IMR-90 (cell line): ENCODE measurements at regions not wholly inside any gene's neighbourhood (a gene's known extent, or its start where the extent isn't known, plus 50 kb on each side); places are given as distances from the start of the nearest gene placed in this dataset.

ENCODE experiments used
- ATAC-seq: fragments of 200-7000 bp; cut with Tn5 transposase; 2 replicates; pipeline ENCODE4 v1.9.1; 2020; ENCODE audit warnings: low read depth, mild to moderate bottlenecking, moderate library complexity
- BruUV-seq: library from RNA; stranded (reverse); fragments of 400-500 nt; replicated peaks from 2 replicates; lab custom pipeline; 2021; lab: Mats Ljungman, UMichigan
- CTCF ChIA-PET: fragments of 300-600 bp; formaldehyde crosslinking; extraction: SDS; loops from one replicate; lab custom pipeline; 2021; ENCODE audit warnings: antibody characterized with exemption; lab: Yijun Ruan, JAX
- POLR2A ChIA-PET: fragments of 300-600 bp; sonication (Branson Sonifier 250); formaldehyde crosslinking; loops from one replicate; lab custom pipeline; 2022; ENCODE audit warnings: antibody characterized with exemption; ENCODE audit not compliant: unreplicated experiment; lab: Charles Lee
- DNase-seq: peaks from one replicate; pipeline ENCODE4 v3.0.0; 2013
- H2AFZ ChIP-seq: replicated peaks from 2 replicates; pipeline ENCODE3; 2013; ENCODE audit warnings: low read length, mild to moderate bottlenecking; ENCODE audit not compliant: poor library complexity
- H2AK5ac ChIP-seq: 2 replicates; pipeline ENCODE4 v1.6.1; 2013; ENCODE audit warnings: low read depth, low read length, inconsistent platforms
- H2AK9ac ChIP-seq: replicated peaks from 2 replicates; pipeline ENCODE3; 2013; ENCODE audit warnings: mild to moderate bottlenecking, low read depth, low read length, moderate library complexity; ENCODE audit not compliant: poor library complexity
- H2BK120ac ChIP-seq: 2 replicates; pipeline ENCODE4 v1.6.1; 2013; ENCODE audit warnings: low read depth, low read length, inconsistent platforms
- H2BK15ac ChIP-seq: 3 replicates; pipeline ENCODE4 v1.6.1; 2013; ENCODE audit warnings: low read depth, low read length, inconsistent platforms
- H2BK20ac ChIP-seq: 2 replicates; pipeline ENCODE4 v1.6.1; 2013; ENCODE audit warnings: low read depth, mild to moderate bottlenecking, inconsistent platforms, low read length, moderate library complexity
- H2BK5ac ChIP-seq: 2 replicates; pipeline ENCODE4 v1.6.1; 2013; ENCODE audit warnings: mild to moderate bottlenecking, low read depth, low read length, inconsistent platforms; ENCODE audit not compliant: poor library complexity, severe bottlenecking
- H3K14ac ChIP-seq: replicated peaks from 2 replicates; pipeline ENCODE4 v1.6.1; 2013; ENCODE audit warnings: low read depth, low read length, inconsistent platforms
- H3K18ac ChIP-seq: 2 replicates; pipeline ENCODE4 v1.6.1; 2013; ENCODE audit warnings: low read depth, low read length, control low read depth
- H3K23ac ChIP-seq: 2 replicates; pipeline ENCODE4 v1.6.1; 2013; ENCODE audit warnings: low read depth, low read length, inconsistent platforms
- H3K27ac ChIP-seq: 2 replicates; pipeline ENCODE4 v1.5.1; 2013; ENCODE audit warnings: mild to moderate bottlenecking, control low read depth, low read length; ENCODE audit not compliant: insufficient read depth
- H3K27me3 ChIP-seq: 2 replicates; pipeline ENCODE4 v1.6.1; 2013; ENCODE audit warnings: low read length; ENCODE audit not compliant: control insufficient read depth, insufficient read depth
- H3K36me3 ChIP-seq: 2 replicates; pipeline ENCODE4 v1.6.1; 2013; ENCODE audit warnings: low read length, mixed read lengths; ENCODE audit not compliant: control insufficient read depth, insufficient read depth
- H3K4ac ChIP-seq: 2 replicates; pipeline ENCODE4 v1.6.1; 2013; ENCODE audit warnings: low read depth, low read length, inconsistent platforms
- H3K4me1 ChIP-seq: 2 replicates; pipeline ENCODE4 v1.6.1; 2013; ENCODE audit warnings: low read length, mixed read lengths; ENCODE audit not compliant: control insufficient read depth, insufficient read depth
- H3K4me2 ChIP-seq: 2 replicates; pipeline ENCODE4 v1.6.1; 2013; ENCODE audit warnings: low read depth, mild to moderate bottlenecking, control low read depth, low read length, moderate library complexity
- H3K4me3 ChIP-seq: 2 replicates; pipeline ENCODE4 v1.5.1; 2013; ENCODE audit warnings: low read depth, mild to moderate bottlenecking, control low read depth, low read length, moderate library complexity; ENCODE audit not compliant: insufficient read depth
- H3K56ac ChIP-seq: 2 replicates; pipeline ENCODE4 v1.6.1; 2013; ENCODE audit warnings: low read length, inconsistent platforms; ENCODE audit not compliant: insufficient read depth; ENCODE audit errors: extremely low read depth
- H3K79me1 ChIP-seq, 2 experiments: 2 replicates each; pipeline ENCODE4 v1.6.1; 2013; ENCODE audit warnings: low read length in 2 of 2, inconsistent platforms in 1 of 2, low read depth in 1 of 2
- H3K9ac ChIP-seq: 2 replicates; pipeline ENCODE4 v1.6.1; 2013; ENCODE audit warnings: low read depth, low read length, control low read depth
- H3K9me1 ChIP-seq: 2 replicates; pipeline ENCODE4 v1.6.1; 2013; ENCODE audit warnings: low read length, inconsistent platforms; ENCODE audit not compliant: insufficient read depth
- H3K9me3 ChIP-seq: 2 replicates; pipeline ENCODE4 v1.6.1; 2013; ENCODE audit warnings: low read length; ENCODE audit not compliant: control insufficient read depth, insufficient read depth
- H4K20me1 ChIP-seq: 2 replicates; pipeline ENCODE4 v1.6.1; 2013; ENCODE audit warnings: low read length, inconsistent platforms; ENCODE audit not compliant: insufficient read depth
- H4K5ac ChIP-seq: 2 replicates; pipeline ENCODE4 v1.6.1; 2013; ENCODE audit warnings: mild to moderate bottlenecking, low read depth, low read length, control low read depth
- H4K8ac ChIP-seq, 2 experiments: 2 replicates each; pipeline ENCODE4 v1.6.1; 2013; ENCODE audit warnings: low read depth in 2 of 2, low read length in 2 of 2, control low read depth in 1 of 2, inconsistent platforms in 1 of 2
- H4K91ac ChIP-seq: 2 replicates; pipeline ENCODE4 v1.6.1; 2013; ENCODE audit warnings: low read depth, low read length, inconsistent platforms; ENCODE audit not compliant: insufficient read depth
- BHLHE40 ChIP-seq: fragments of 150-350 bp; IDR thresholded peaks from 2 replicates; pipeline ENCODE4 v1.6.1; 2016; ENCODE audit warnings: mild to moderate bottlenecking, low read depth, low read length
- CEBPB ChIP-seq: IDR thresholded peaks from 2 replicates; pipeline ENCODE4 v1.6.1; 2012; ENCODE audit warnings: low read depth, low read length, improper control_type of control experiment
- CHD1 ChIP-seq: IDR thresholded peaks from 2 replicates; pipeline ENCODE4 v1.6.1; 2012; ENCODE audit warnings: low read depth, low read length, improper control_type of control experiment
- FOS ChIP-seq: fragments of 150-350 bp; IDR thresholded peaks from 2 replicates; pipeline ENCODE4 v1.6.1; 2016; ENCODE audit warnings: low read depth, low read length
- MAZ ChIP-seq: IDR thresholded peaks from 2 replicates; pipeline ENCODE4 v1.6.1; 2012; ENCODE audit warnings: low read depth, mild to moderate bottlenecking, low read length, improper control_type of control experiment, moderate library complexity, borderline replicate concordance
- MXI1 ChIP-seq: IDR thresholded peaks from 2 replicates; pipeline ENCODE4 v1.6.1; 2012; ENCODE audit warnings: low read depth, mild to moderate bottlenecking, low read length, moderate library complexity, borderline replicate concordance
- POLR2A ChIP-seq: IDR thresholded peaks from 2 replicates; pipeline ENCODE4 v1.6.1; 2012; ENCODE audit warnings: mild to moderate bottlenecking, low read depth, low read length
- RAD21 ChIP-seq: IDR thresholded peaks from 2 replicates; pipeline ENCODE4 v1.6.1; 2012; ENCODE audit warnings: low read length, improper control_type of control experiment
- RCOR1 ChIP-seq: IDR thresholded peaks from 2 replicates; pipeline ENCODE4 v1.6.1; 2012; ENCODE audit warnings: mild to moderate bottlenecking, low read length, improper control_type of control experiment; ENCODE audit not compliant: insufficient replicate concordance
- RFX5 ChIP-seq: IDR thresholded peaks from 2 replicates; pipeline ENCODE4 v1.8.0; 2012; ENCODE audit warnings: low read depth, mild to moderate bottlenecking, low read length, moderate library complexity
- SMC3 ChIP-seq: fragments of 150-350 bp; IDR thresholded peaks from 2 replicates; pipeline ENCODE4 v1.6.1; 2016; ENCODE audit warnings: low read depth, mild to moderate bottlenecking, antibody characterized with exemption, low read length, moderate library complexity
- WGBS, 2 experiments: methylation state at CpG; one replicate each; pipeline versions ENCODE4 v1.1.5 to v1.1.7; 2013; ENCODE audit warnings: missing lambda C conversion rate in 2 of 2; ENCODE audit not compliant: insufficient read length in 1 of 2; ENCODE audit errors: extremely low coverage in 2 of 2; 5-methylcytosine and 5-hydroxymethylcytosine counted together
- dilution Hi-C: fragments of 300-500 bp; cut with HindIII; formaldehyde crosslinking; loops from one replicate; pipeline ENCODE4 v1.14.3; 2018; ENCODE audit warnings: low sequenced_read_pairs; ENCODE audit not compliant: unreplicated experiment
- in situ Hi-C: fragments of 300-500 bp; cut with MboI; formaldehyde crosslinking; loops from 3 replicates; pipeline ENCODE4 v1.14.3; 2019; ENCODE audit warnings: low sequenced_read_pairs, inconsistent platforms, mixed read lengths
- intact Hi-C: fragments of 100-400 bp; cut with micrococcal nuclease; formaldehyde crosslinking; loops from 2 replicates; pipeline ENCODE4 v1.10.0; 2022
- TF ChIP-seq, protein P1 (sequence below): fragments of 150-350 bp; IDR thresholded peaks from 2 replicates; pipeline ENCODE4 v1.6.1; 2017; ENCODE audit warnings: mild to moderate bottlenecking, antibody characterized with exemption, low read length, low read depth
- TF ChIP-seq, protein P2 (sequence below): fragments of 150-350 bp; IDR thresholded peaks from 2 replicates; pipeline ENCODE4 v1.6.1; 2016; ENCODE audit warnings: low read depth, mild to moderate bottlenecking, low read length, moderate library complexity, borderline replicate concordance

DNA sequence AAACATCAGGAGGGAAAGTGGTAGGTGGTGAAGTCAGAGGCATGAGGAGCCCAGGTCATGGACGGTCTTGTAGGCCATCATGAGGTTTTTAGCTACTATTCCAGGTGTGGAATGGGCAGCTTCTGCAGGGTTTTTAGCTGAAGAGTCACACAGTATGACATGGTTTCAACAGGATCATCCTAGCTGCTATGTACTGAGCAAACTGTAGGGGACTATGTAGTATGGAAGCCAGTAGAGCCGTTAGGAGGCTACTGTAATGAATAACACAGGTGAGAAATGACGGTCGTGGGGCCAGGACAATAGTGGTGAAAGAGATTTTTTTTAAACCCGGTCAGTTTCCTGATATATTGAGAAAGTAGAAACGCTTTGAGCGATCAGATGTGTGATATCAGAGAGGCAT, 167.6 kb upstream of the FN1 start:
- no peak overlapping the region for H2AK9ac ChIP-seq
- H4K91ac ChIP-seq, result peak overlapping the region; percentile 8; the same call in 1 of the 2 replicates
- H3K9ac ChIP-seq, result no peak overlapping the region
- H3K56ac ChIP-seq, result no peak overlapping the region
- ChIA-PET CTCF (interaction anchor here (0.6 kb wide), 1 partner anchor 294 kb away, joined by 3 read pairs; no protein-coding TSS in a partner anchor), POLR2A (no interaction called here)
- H3K9me3 ChIP-seq, result no peaks in the 10 kb centered on the region
- H3K4me1 ChIP-seq, result peaks cover 5% of the 10 kb centered on the region
- DNase-seq (no peak), ATAC-seq (no peak)
- 0 out of 3 replicates have a peak overlapping the region, but pooled peaks have one; percentile 15 for H2BK15ac ChIP-seq
- 100% methylated on average over 4 of the region's 7 CpGs; no CpG with 5 or more reads in 1 of the 2 experiments for WGBS, 2 experiments
- H4K8ac ChIP-seq, result peak overlapping the region in 1 of 2 experiments; percentile 49; a peak in 1 of 4 replicates
- H2AFZ ChIP-seq, result no peak overlapping the region
- H3K23ac ChIP-seq, result no peak overlapping the region
- H3K27me3 ChIP-seq, result no peaks in the 10 kb centered on the region
- H3K36me3 ChIP-seq, result no peaks in the 10 kb centered on the region
- H4K20me1 ChIP-seq, result no peaks in the 10 kb centered on the region
- in situ Hi-C loops, result no loop called here
- H3K4ac ChIP-seq, result peak overlapping the region; percentile 47; the same call in 1 of the 2 replicates
- no peak overlapping the region for H3K4me2 ChIP-seq
- intact Hi-C loops, result no loop called here
- peak overlapping the region; percentile 85 for H3K18ac ChIP-seq
- dilution Hi-C loops, result no loop called here
- H2AK5ac ChIP-seq, result peak overlapping the region; percentile 41; the same call in 1 of the 2 replicates
- no peak overlapping the region; the same call in 1 of the 2 replicates for H4K5ac ChIP-seq
- H2BK20ac ChIP-seq, result peak overlapping the region; percentile 15; the same call in 1 of the 2 replicates
- H2BK120ac ChIP-seq, result peak overlapping the region; percentile 3; the same call in 1 of the 2 replicates
- no peaks in the 10 kb centered on the region for H3K9me1 ChIP-seq
- no peak for TF ChIP-seq FOS
- no peak for TF ChIP-seq BHLHE40
- TF ChIP-seq RFX5, result no peak
- no peak for TF ChIP-seq MXI1
- TF ChIP-seq, protein P1, sequence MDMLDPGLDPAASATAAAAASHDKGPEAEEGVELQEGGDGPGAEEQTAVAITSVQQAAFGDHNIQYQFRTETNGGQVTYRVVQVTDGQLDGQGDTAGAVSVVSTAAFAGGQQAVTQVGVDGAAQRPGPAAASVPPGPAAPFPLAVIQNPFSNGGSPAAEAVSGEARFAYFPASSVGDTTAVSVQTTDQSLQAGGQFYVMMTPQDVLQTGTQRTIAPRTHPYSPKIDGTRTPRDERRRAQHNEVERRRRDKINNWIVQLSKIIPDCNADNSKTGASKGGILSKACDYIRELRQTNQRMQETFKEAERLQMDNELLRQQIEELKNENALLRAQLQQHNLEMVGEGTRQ, result no peak
- no peak for TF ChIP-seq SMC3
- no peak for TF ChIP-seq RAD21
- TF ChIP-seq, protein P2, sequence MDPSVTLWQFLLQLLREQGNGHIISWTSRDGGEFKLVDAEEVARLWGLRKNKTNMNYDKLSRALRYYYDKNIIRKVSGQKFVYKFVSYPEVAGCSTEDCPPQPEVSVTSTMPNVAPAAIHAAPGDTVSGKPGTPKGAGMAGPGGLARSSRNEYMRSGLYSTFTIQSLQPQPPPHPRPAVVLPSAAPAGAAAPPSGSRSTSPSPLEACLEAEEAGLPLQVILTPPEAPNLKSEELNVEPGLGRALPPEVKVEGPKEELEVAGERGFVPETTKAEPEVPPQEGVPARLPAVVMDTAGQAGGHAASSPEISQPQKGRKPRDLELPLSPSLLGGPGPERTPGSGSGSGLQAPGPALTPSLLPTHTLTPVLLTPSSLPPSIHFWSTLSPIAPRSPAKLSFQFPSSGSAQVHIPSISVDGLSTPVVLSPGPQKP, result no peak
- TF ChIP-seq CHD1, result no peak
- TF ChIP-seq MAZ, result no peak
- no peak for TF ChIP-seq CEBPB
- no peak for TF ChIP-seq POLR2A
- TF ChIP-seq RCOR1, result no peak
- no peak overlapping the region for H3K4me3 ChIP-seq
- H3K14ac ChIP-seq, result no peak overlapping the region
- no peaks in the 10 kb centered on the region for H3K79me1 ChIP-seq
- no TSS peak for BruUV-seq
- H3K27ac ChIP-seq, result no peak overlapping the region
- no peak overlapping the region for H2BK5ac ChIP-seq
